ENCODE measurements at regions not wholly inside any gene's neighbourhood (a gene's known extent, or its start where the extent isn't known, plus 50 kb on each side); places are given as distances from the start of the nearest gene placed in this dataset.
A peak's percentile ranks its signal among the peaks of the same experiment; 100 is the strongest.

DNA sequence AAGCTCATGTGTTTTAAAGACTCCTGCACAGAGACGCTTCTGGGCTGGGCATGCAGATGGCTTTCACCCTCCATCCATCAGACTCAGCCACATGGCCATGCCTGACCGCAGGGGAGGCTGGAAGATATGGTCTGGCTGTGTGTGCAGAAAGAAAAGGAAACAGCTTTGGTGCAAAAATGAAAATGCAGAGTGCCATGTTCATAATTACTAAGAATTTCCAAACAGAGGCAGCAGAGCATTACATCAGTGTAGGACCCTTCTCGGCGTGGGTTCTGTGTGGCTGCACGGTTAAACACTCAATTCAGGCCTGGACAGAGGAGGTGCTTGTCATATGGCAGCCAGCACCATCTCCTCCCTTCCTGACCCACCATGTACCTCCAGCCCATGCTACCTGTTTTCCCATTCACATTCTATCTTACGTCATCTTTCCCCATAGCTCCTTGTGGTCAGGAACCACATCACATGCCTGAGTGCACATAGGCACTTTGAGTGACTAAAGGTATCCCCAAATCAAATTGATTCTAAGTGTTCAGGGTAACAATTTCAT is 200.3 kb upstream of the ID2 start:
- DNase-seq: peak; percentile 38

DNA sequence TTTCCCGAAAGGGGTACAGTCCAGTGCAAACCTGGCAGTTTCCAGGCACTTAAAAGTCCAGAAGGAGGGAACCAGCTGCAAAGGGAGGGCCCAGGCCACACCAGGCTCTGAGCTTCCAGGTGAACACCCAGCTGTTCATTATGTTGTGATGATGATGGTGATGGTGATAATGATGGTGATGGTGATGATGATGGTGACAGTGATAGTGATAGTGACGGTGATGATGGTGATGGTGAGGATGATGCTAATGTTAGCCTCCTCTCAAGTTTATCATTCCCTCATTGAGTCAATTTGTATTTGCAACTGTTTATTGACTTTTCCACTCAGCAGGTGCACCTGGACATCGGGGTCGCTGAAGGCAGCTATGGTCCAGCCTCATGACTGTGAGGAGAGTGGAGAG is 199.4 kb upstream of the ID2 start:
- DNase-seq: no peak

DNA sequence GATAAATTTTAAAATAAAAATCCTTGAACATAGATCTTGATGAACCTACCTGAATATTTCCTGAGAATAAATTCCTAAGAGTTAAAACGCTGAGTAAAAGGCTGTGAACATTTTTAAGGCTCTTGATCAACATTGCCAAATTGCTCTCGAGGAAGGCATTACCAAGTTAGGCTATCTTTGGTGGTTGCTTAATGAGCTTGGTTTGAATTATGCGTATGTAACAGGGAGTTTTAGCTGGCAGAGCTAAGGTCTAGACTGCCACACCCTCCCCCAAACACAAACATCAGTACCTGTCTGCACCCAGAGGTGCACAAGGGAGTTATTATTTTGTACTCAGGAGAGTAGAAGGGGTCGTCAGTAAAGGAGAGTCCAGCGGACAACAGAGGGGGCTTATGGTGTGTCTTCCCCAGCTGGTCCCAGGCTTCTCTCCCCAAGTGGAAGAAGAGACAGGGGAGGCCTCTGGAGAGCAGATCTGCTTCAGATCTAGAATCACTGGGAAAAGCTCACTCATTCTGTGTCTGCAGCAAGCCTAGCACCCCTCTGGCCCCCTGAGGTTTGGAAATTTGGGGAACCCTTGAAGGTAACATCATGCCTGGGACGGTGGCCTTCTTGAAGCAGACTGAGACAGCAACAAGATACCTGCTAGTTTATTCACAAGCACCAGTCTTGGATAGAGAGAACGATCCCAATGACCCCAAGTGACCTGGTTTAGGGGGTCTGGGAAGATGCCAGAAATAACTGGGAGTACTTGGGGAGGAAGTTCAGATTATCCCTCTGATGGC is 197.2 kb upstream of the ID2 start:
- no peak for DNase-seq

- no peak for DNase-seq
These were observed 196.1 kb upstream of the ID2 start for GRCh38 chr2:8485736-8486135.

GRCh38 chr2:8486141-8486540 is 195.7 kb upstream of the ID2 start:
- DNase-seq: no peak

DNA sequence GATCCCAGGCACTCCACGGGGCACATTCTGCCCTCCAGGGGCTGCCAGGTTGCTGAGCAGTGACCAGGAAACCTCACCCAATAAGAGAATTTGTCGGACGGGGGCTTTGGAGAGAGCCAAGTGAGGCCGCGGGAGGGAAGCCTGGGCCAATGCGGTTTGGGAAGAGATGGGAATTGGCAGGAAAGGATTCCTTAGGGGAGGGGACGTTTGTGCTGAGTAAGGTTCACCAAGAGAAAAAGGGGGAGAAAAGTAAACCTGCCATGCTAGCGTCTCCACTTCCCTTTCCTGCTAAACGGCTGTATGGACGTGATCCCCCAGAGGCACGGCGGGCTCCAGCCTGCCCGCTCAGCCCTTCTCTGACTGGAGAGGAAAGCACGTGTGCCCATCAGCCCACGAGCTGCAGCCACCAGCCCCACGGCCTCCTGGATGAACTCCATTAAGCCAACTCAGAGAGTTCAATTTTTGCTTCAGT is 194.4 kb upstream of the ID2 start:
- DNase-seq: no peak

DNA sequence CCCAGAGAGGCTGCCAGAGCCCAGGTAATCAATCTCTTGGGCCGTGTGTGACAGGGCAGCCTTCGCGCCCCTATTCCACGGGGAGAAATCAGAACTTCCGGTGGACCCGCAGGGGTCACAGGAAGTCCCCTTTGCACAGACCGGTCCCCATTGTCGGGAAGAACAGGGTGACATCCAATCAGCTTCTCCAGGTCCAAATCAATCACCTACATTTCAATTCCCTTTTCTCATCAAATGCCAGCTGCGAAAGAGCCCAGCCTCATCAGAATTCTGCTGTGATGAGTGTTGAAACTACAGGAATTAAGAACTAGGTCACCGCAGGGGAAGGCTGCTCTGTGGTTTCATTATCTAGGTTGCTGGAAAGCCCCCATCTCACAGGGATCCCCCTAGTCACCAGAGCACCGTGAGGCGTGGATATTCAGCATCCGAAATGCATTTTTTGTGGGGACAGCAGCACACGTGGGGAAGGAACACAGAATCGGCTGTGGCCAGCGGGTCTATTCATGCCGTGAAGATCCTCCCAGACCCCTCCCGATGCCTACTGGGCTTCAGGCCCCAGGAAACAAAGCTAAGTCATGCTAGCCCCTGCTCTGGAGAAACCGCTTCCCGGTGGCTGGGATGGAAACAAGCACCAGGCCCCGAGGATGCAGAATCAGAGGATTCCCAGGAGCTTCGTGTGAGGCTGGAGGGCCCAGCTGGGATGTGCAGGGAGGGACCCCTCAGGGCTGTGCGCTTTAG is 193.7 kb upstream of the ID2 start:
- DNase-seq: no peak

DNA sequence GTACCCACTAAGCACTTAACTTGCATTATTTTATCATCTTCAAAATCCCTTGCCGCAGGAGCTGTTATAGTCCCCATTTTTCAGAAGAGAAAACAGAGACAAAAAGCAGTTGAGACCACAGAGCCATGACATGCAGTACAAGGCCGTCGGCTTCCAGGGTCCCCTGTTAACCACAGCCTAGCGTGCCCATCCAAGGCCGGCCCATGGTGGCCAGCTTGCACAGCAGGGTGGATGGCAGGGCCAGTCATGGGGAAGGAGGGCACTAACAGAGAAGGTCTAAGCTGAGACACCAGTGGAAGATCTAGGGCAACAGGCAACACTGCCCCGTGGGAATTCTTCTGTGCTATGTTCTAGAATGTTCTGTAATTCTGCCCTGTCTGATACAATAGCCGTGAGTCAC is 192.6 kb upstream of the ID2 start:
- no peak for DNase-seq

DNA sequence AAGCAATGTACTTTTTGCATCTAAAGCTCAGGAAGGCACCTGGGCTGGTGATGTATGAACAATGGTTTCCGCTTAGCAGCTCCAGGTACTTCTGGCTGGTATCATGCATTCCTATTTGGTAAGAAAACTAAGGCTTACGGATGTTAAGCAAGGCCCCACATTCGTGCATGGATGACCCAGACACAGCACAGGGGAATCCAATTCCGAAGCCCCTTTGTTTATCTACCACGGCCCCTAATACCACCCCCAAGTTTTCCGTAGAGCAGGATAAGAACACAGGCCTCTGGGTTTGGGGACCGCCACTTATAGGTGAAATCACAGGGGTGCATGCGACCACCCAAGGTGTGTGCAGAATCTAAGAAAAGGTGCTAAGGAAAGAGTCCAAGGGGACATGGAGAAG is 192.1 kb upstream of the ID2 start:
- no peak for DNase-seq

DNA sequence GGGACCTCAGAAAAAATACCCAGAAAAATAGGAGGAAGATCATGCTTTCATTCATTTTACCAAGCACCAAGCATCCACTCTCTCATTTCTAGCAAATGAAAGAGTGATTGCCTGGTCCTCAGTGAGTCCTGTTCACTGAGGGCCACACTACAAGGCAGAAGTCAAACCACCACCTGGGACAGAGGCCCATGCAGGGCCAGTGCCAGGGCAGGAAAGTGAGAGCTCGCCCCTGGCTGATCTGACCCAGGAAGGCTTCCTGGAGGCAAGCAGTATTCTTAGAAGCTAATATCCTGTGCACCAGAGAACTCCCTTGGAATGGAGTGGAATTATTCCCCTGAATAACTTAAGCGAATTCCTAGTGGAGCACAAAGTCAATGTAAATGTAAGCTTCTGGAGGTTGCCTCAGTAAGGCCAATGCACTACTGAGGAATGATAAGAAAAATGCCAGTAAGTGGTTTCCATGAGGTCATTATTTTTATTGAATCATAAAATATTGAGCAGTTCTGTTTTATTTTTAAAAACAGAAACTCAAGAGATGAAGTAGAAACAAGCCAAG is 191.6 kb upstream of the ID2 start:
- no peak for DNase-seq

- no peak for DNase-seq
These were observed 190.4 kb upstream of the ID2 start for GRCh38 chr2:8491296-8492027.

DNA sequence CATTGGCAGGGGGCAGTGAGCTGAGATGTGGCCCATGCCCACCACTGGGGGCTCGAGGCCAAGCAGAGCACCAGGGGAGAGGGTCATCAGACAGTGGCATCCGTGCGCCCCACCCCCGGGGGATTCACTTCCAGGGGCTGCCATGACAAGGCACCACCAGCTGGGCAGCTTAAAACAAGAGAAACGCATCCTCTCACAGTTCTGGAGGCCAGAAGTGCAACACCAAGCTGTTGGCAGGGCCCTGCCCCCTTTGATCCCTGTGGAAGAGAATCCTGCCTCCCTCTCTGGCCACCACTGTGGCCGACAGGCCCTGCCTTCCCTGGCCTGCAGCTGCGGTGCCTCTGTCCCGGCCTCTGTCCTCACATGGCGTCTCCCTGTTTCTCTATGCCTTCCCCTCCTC is 187.7 kb upstream of the ID2 start:
- DNase-seq: no peak

DNA sequence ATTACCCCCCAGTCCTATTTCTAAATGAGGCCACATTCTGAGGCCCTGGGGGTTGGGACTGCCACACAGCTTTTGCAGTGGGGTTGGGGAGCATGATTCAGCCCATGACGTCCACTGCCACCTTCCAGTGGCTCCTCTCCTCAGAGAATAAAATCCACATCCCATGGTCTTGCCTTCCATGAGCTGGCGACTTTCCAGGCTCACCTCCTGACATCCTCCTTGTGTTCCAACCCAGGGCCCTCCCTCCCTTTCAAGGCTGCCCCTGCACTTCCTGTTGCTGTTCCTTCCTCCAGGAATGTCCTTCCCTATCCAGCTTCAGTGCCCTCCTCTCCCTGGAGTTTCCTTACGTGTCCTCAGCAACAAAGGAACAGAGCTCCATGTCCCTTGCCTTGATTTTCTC is 187.3 kb upstream of the ID2 start:
- peak; percentile 33 for DNase-seq

DNA sequence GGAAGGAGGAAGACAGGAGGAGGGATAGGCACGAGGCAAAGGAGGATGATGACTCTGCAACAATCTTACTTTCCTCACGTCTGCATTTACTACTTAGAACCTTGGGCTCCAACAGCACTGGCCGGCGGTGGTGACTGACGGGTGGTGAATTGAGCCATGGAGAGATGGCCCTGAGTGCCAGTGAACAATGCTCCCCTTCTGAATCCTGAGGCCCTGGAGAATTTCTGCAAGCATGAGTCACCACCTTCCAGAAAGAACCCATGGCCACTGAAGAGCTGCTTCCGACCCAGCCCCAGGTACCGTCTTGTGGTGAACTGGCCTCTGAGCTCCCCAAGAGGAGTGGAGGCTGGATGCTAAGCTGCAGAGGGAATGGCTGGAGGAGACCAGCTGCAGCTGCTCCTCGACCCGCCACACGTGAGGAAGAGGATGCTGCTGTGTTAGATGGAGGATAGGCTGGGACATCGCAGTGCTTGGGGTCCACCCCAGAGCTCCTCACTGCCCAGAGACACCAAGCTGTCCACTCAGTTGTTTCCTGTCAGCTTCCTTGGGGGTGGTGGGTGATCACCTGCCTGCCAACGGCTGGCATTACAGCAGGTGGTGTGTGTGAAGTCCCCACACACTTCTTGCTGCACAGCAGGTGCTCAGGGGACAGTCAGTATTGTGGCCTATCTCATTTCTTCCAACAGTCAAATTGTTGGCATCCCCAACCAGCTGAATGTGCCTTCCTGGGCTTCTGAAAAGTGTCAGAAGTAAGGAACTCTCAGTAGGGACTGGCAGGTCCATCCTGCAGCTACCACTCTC is 186.5 kb upstream of the ID2 start:
- no peak for DNase-seq

GRCh38 chr2:8496079-8496478 is 185.8 kb upstream of the ID2 start:
- DNase-seq: no peak

- no peak for DNase-seq
These were observed 185.2 kb upstream of the ID2 start for GRCh38 chr2:8496617-8497016.

GRCh38 chr2:8498994-8499393 is 182.9 kb upstream of the ID2 start:
- no peak for DNase-seq

- no peak for DNase-seq
These were observed 181.5 kb upstream of the ID2 start for GRCh38 chr2:8500124-8501054.

GRCh38 chr2:8501061-8501720 is 180.7 kb upstream of the ID2 start:
- no peak for DNase-seq

DNA sequence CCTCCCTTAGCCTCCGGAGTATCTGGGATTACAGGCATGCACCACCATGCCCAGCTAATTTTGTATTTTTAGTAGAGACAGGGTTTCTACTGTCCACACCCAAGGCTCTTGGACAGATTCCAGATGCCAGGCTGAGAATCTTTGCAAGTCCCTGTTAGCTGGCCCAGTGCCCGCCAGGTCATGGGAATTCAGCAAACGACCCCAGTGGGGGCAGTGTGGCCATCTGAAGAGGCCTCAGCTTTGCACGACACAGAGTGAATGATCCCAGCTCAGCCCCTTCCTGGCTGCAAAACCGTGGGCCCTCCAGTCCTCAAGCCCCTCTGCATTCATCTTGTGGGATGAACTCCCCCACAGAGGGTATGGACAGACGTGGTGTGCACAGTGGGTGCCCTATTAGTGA is 179.5 kb upstream of the ID2 start:
- no peak for DNase-seq

Measured in kidney glomerular epithelial cell (primary cell).